C4-2B (cell line): ENCODE measurements at regions not wholly inside any gene's neighbourhood (a gene's known extent, or its start where the extent isn't known, plus 50 kb on each side); places are given as distances from the start of the nearest gene placed in this dataset.
"Not testable (repeated sequence)": the region's sequence is repeated elsewhere in the genome, so short reads cannot be mapped to it uniquely, and the experiment has no call there.

Experiments used
- ZFX ChIP-seq: fragments of 450-650 bp; IDR thresholded peaks from 2 replicates; pipeline ENCODE4 v1.6.1; 2017
- TF ChIP-seq, protein P1 (sequence below): fragments of 450-650 bp; conservative IDR thresholded peaks from 2 replicates; pipeline ENCODE4 v1.5.1; 2017; ENCODE audit warnings: mild to moderate bottlenecking

DNA sequence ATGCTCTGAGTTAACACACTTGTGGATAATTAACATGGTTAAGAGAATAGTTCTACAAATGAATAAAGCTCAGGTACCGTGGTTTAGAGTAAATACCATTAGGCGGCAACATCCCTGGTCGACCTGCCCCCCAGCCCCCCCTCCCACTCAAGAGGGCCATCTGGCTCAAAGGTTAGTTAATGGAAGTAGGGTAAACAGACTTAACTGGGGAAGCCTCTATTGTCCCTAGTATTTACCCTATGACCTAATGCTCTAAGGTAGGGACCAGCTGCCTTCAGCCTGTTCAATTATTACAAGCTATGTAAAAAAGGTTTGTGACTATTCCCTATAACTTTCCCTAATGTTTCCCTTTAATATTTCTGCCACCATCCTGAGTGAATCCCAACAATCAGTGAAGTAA lies 711.4 kb upstream of the HS3ST5 start:
- TF ChIP-seq, protein P1, sequence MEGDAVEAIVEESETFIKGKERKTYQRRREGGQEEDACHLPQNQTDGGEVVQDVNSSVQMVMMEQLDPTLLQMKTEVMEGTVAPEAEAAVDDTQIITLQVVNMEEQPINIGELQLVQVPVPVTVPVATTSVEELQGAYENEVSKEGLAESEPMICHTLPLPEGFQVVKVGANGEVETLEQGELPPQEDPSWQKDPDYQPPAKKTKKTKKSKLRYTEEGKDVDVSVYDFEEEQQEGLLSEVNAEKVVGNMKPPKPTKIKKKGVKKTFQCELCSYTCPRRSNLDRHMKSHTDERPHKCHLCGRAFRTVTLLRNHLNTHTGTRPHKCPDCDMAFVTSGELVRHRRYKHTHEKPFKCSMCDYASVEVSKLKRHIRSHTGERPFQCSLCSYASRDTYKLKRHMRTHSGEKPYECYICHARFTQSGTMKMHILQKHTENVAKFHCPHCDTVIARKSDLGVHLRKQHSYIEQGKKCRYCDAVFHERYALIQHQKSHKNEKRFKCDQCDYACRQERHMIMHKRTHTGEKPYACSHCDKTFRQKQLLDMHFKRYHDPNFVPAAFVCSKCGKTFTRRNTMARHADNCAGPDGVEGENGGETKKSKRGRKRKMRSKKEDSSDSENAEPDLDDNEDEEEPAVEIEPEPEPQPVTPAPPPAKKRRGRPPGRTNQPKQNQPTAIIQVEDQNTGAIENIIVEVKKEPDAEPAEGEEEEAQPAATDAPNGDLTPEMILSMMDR, result not testable (repeated sequence)
- not testable (repeated sequence) for TF ChIP-seq ZFX
